ENCODE measurements at regions not wholly inside any gene's neighbourhood (a gene's known extent, or its start where the extent isn't known, plus 50 kb on each side); places are given as distances from the start of the nearest gene placed in this dataset.

- TF ChIP-seq EZH2phosphoT487 (IDR thresholded peaks at IDR 0.05; ENCODE audit: low read length) (no peak), EZH2 (optimal IDR thresholded peaks at IDR 0.05; ENCODE audit: low read depth, low read length) (no peak)
Observed at GRCh38 chr15:47609693-47610092, 107.6 kb upstream of the SEMA6D start.

Measured in MM.1S (cell line).